ENCODE measurements at regions not wholly inside any gene's neighbourhood (a gene's known extent, or its start where the extent isn't known, plus 50 kb on each side); places are given as distances from the start of the nearest gene placed in this dataset.
A peak's percentile ranks its signal among the peaks of the same experiment; 100 is the strongest.

DNA sequence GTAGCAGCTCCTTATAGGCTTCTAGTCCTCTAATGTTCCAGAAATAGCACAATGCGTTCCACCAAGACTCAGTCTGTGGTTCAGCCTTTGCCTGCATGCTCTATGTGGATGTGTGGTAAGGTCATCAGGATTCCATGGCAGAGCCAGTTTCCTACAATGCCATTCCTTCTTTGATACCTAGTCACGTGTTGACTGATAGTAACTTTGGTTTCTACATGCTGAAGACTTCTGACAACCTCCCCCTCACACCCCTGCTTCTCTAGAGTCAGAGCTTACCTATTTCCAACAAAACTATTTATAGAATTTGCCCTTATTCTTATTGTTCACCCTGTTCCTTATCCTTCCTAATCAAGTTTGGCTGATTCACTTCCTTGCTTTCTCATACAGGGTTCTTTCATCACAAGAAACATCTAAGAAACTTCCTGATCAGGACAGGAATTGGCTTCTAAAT is 81.1 kb downstream of the CT47B1 start:
- H3K4me1 ChIP-seq, result peaks cover 5% of the 10 kb centered on the region
- no peaks in the 10 kb centered on the region for H3K9me3 ChIP-seq
- TF ChIP-seq POLR2A (IDR thresholded peaks at IDR 0.05) (no peak), POLR2AphosphoS5 (IDR thresholded peaks at IDR 0.05) (no peak), EP300 (IDR thresholded peaks at IDR 0.05) (no peak)
- TF ChIP-seq, protein P1, sequence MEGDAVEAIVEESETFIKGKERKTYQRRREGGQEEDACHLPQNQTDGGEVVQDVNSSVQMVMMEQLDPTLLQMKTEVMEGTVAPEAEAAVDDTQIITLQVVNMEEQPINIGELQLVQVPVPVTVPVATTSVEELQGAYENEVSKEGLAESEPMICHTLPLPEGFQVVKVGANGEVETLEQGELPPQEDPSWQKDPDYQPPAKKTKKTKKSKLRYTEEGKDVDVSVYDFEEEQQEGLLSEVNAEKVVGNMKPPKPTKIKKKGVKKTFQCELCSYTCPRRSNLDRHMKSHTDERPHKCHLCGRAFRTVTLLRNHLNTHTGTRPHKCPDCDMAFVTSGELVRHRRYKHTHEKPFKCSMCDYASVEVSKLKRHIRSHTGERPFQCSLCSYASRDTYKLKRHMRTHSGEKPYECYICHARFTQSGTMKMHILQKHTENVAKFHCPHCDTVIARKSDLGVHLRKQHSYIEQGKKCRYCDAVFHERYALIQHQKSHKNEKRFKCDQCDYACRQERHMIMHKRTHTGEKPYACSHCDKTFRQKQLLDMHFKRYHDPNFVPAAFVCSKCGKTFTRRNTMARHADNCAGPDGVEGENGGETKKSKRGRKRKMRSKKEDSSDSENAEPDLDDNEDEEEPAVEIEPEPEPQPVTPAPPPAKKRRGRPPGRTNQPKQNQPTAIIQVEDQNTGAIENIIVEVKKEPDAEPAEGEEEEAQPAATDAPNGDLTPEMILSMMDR (IDR thresholded peaks at IDR 0.05), result no peak
- WGBS, result 45% methylated on average over 2 of the region's 2 CpGs
- no peaks in the 10 kb centered on the region for H3K36me3 ChIP-seq
- no peak overlapping the region for H3K27ac ChIP-seq
- no peak overlapping the region for H3K4me3 ChIP-seq
- DNase-seq (ENCODE audit: low spot score in 2 of 2), result no peak
- no peaks in the 10 kb centered on the region for H3K27me3 ChIP-seq

DNA sequence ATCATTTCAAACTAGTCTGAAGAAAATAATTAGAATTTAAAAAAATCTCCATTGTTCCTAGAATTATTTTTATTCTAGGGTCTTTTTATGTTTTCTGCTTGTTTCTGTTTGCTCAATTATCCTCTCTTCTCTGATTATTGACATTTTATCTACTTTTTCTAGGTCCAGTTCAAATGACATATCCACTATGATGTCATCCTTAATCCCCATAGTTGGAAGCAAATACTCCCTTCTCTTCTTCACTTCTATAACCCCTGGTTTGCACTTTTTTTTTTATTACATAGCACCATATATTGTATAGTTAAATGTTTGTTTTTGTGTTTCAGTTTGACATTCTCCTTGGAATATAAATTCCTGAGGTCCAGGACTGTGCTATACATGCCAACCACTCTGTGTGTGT is 82.6 kb downstream of the CT47B1 start:
- DNase-seq (ENCODE audit: low spot score in 2 of 2), result no peak
- Histone ChIP-seq H3K4me1 (peaks cover 5% of the 10 kb centered on the region), H3K27me3 (no peaks in the 10 kb centered on the region), H3K4me3 (no peak overlapping the region), H3K9me3 (no peaks in the 10 kb centered on the region), H3K36me3 (no peaks in the 10 kb centered on the region), H3K27ac (no peak overlapping the region)
- TF ChIP-seq POLR2A (IDR thresholded peaks at IDR 0.05) (no peak), POLR2AphosphoS5 (IDR thresholded peaks at IDR 0.05) (no peak), EP300 (IDR thresholded peaks at IDR 0.05) (no peak)
- TF ChIP-seq, protein P1 (IDR thresholded peaks at IDR 0.05), result no peak

DNA sequence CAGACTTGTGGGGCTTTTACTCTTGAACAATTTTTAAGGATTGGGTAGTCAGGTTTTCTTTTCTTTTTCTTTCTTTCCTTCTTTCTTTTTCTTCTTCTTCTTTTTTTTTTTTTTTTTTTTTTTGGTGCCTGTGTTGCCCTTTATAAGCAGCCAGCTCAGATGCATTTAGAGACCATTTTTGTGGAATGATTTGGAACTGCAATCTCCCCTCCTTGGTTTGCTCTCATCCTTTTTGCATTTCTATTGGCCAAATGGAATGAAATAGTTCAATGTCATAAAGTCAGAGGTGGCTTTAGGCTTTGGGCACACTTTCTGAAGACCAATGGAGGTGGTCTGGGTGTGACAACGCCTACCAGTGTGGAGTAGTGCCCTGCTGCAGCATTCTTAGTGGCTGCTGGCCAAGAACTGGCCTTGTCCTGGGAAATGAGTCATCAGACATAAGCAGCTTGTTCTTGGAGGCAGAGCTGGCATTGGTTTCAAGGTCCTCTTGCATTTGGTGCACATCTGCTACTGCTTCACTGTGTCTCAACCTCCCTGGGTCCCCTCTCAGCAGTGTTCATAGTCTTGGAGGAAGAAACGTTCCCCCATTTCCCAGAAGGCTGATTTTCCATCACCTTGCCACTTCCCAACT is 84.5 kb downstream of the CT47B1 start:
- Histone ChIP-seq H3K4me3 (no peak overlapping the region), H3K27ac (no peak overlapping the region), H3K27me3 (no peaks in the 10 kb centered on the region), H3K9me3 (no peaks in the 10 kb centered on the region), H3K4me1 (no peaks in the 10 kb centered on the region), H3K36me3 (no peaks in the 10 kb centered on the region)
- WGBS, result 27% methylated on average over 2 of the region's 2 CpGs
- DNase-seq (ENCODE audit: low spot score in 2 of 2), result no peak
- TF ChIP-seq POLR2AphosphoS5 (IDR thresholded peaks at IDR 0.05), result no peak
- no peak for TF ChIP-seq POLR2A (IDR thresholded peaks at IDR 0.05)
- no peak for TF ChIP-seq EP300 (IDR thresholded peaks at IDR 0.05)
- TF ChIP-seq, protein P1 (IDR thresholded peaks at IDR 0.05), result no peak

DNA sequence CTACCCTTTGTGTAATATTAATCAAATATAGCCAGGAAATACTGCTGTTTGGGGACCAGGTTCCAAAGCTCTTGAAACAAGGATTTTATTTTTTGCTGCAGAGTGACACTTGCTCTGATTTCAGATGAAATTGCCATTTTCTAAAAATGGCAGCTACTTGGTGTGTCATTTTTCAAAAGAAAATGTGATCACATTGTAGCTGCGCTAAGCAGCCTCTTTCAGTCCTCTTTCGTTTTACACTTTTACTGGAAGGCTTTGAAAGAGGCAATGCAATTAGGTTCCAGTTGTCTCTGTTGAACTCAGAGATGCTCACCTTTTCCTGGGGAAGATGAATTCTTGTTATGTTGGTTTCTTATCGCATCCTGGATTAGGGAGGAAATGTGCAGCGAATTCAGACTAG is 85.1 kb downstream of the CT47B1 start:
- Histone ChIP-seq H3K4me1 (no peaks in the 10 kb centered on the region), H3K4me3 (no peak overlapping the region), H3K9me3 (no peaks in the 10 kb centered on the region), H3K27me3 (no peaks in the 10 kb centered on the region), H3K27ac (no peak overlapping the region), H3K36me3 (no peaks in the 10 kb centered on the region)
- 60% methylated on average over 4 of the region's 4 CpGs for WGBS
- DNase-seq (ENCODE audit: low spot score in 2 of 2), result no peak
- TF ChIP-seq POLR2A (IDR thresholded peaks at IDR 0.05), result no peak
- TF ChIP-seq, protein P1 (IDR thresholded peaks at IDR 0.05), result no peak
- no peak for TF ChIP-seq EP300 (IDR thresholded peaks at IDR 0.05)
- TF ChIP-seq POLR2AphosphoS5 (IDR thresholded peaks at IDR 0.05), result no peak

DNA sequence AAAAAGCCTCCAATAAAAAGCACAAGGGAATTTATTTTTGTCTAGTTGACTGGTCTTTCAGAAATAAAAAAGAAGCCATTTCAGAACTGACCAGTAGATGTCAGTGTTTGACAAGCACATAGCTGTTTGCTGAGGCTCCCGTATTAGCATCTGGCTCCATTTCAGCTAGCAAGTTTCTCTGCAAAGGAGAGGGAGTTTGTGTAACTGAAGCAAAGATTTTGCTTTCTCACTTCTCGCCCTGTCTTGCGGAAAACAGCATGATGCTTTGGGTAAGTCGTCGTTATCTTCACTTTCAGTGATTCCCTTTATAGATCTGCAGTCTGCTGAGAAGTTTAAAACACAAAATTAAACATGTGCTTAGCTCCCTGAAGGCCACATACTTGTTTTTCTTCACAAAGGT is 85.5 kb downstream of the CT47B1 start:
- Histone ChIP-seq H3K27ac (no peak overlapping the region), H3K27me3 (no peaks in the 10 kb centered on the region), H3K9me3 (no peaks in the 10 kb centered on the region), H3K4me1 (no peaks in the 10 kb centered on the region), H3K4me3 (no peak overlapping the region), H3K36me3 (no peaks in the 10 kb centered on the region)
- under 1% methylated on average over 5 of the region's 5 CpGs for WGBS
- no peak for DNase-seq (ENCODE audit: low spot score in 2 of 2)
- TF ChIP-seq, protein P1 (IDR thresholded peaks at IDR 0.05), result peak in 1 of 2 donors; percentile 51
- TF ChIP-seq POLR2A (IDR thresholded peaks at IDR 0.05), result no peak

Measured in suprapubic skin (tissue), 4 donors.